ENCODE measurements at regions not wholly inside any gene's neighbourhood (a gene's known extent, or its start where the extent isn't known, plus 50 kb on each side); places are given as distances from the start of the nearest gene placed in this dataset.

- no peak for TF ChIP-seq CTCF (conservative IDR thresholded peaks at IDR 0.05; ENCODE audit: low read depth, low read length)
- no peak for DNase-seq (ENCODE audit: low read depth)
- no peak overlapping the region for H3K4me3 ChIP-seq (ENCODE audit: low read length)
These were observed 117.4 kb downstream of the EMP1 start for GRCh38 chr12:13313886-13314285.

- H3K4me3 ChIP-seq (ENCODE audit: low read length), result no peak overlapping the region
- TF ChIP-seq CTCF (conservative IDR thresholded peaks at IDR 0.05; ENCODE audit: low read depth, low read length), result no peak
- DNase-seq (ENCODE audit: low read depth), result no peak
These were observed 115.0 kb downstream of the EMP1 start for GRCh38 chr12:13311551-13311950.

- H3K4me3 ChIP-seq (ENCODE audit: low read length), result no peak overlapping the region
- no peak for DNase-seq (ENCODE audit: low read depth)
- TF ChIP-seq CTCF (conservative IDR thresholded peaks at IDR 0.05; ENCODE audit: low read depth, low read length), result no peak
These were observed 110.8 kb downstream of the EMP1 start for GRCh38 chr12:13307143-13307816.

GRCh38 chr12:13304924-13305323 lies 108.4 kb downstream of the EMP1 start:
- DNase-seq (ENCODE audit: low read depth), result no peak
- TF ChIP-seq CTCF (conservative IDR thresholded peaks at IDR 0.05; ENCODE audit: low read depth, low read length), result no peak
- H3K4me3 ChIP-seq (ENCODE audit: low read length), result no peak overlapping the region

- DNase-seq (ENCODE audit: low read depth), result no peak
- no peak for TF ChIP-seq CTCF (conservative IDR thresholded peaks at IDR 0.05; ENCODE audit: low read depth, low read length)
- no peak overlapping the region for H3K4me3 ChIP-seq (ENCODE audit: low read length)
These were observed 102.9 kb downstream of the EMP1 start for GRCh38 chr12:13299457-13299856.

- no peak overlapping the region for H3K4me3 ChIP-seq (ENCODE audit: low read length)
- no peak for TF ChIP-seq CTCF (conservative IDR thresholded peaks at IDR 0.05; ENCODE audit: low read depth, low read length)
- DNase-seq (ENCODE audit: low read depth), result peak; percentile 58
These were observed 96.6 kb downstream of the EMP1 start for GRCh38 chr12:13293096-13293495.

GRCh38 chr12:13289653-13290289 lies 93.2 kb downstream of the EMP1 start:
- TF ChIP-seq CTCF (conservative IDR thresholded peaks at IDR 0.05; ENCODE audit: low read depth, low read length), result no peak
- H3K4me3 ChIP-seq (ENCODE audit: low read length), result no peak overlapping the region
- DNase-seq (ENCODE audit: low read depth), result no peak
